Stomach smooth muscle (tissue), 2 donors: ENCODE measurements at regions not wholly inside any gene's neighbourhood (a gene's known extent, or its start where the extent isn't known, plus 50 kb on each side); places are given as distances from the start of the nearest gene placed in this dataset.
A peak's percentile ranks its signal among the peaks of the same experiment; 100 is the strongest.

ENCODE experiments used
- H3K27ac ChIP-seq: one replicate; pipeline ENCODE4 v1.7.0; 2013; ENCODE audit warnings: mild to moderate bottlenecking, low read length, inconsistent platforms
- H3K27me3 ChIP-seq, 2 donors: one replicate each; pipeline ENCODE4 v1.7.0; 2013; ENCODE audit warnings: low read length in 2 of 2; ENCODE audit not compliant: insufficient read depth in 2 of 2, control insufficient read depth in 1 of 2
- H3K36me3 ChIP-seq, 2 donors: one replicate each; pipeline ENCODE4 v1.7.0; 2013; ENCODE audit warnings: low read length in 2 of 2; ENCODE audit not compliant: control insufficient read depth in 2 of 2, insufficient read depth in 2 of 2
- H3K4me1 ChIP-seq: one replicate; pipeline ENCODE4 v1.7.0; 2013; ENCODE audit warnings: low read length; ENCODE audit not compliant: control insufficient read depth, insufficient read depth
- H3K4me3 ChIP-seq, 2 donors: one replicate each; pipeline ENCODE4 v1.7.0; 2013; ENCODE audit warnings: low read length in 2 of 2
- H3K9ac ChIP-seq, 2 donors: one replicate each; pipeline ENCODE4 v1.7.0; 2013; ENCODE audit warnings: low read length in 2 of 2, mild to moderate bottlenecking in 1 of 2
- H3K9me3 ChIP-seq, 2 donors: one replicate each; pipeline ENCODE4 v1.7.0; 2013; ENCODE audit warnings: low read length in 2 of 2; ENCODE audit not compliant: control insufficient read depth in 2 of 2
- donor health status: healthy.
- donor health status: Pancreatic carcinoma.

- no peaks in the 10 kb centered on the region for H3K9me3 ChIP-seq
- peaks cover 0 to 3% of the 10 kb centered on the region in 2 donors for H3K27me3 ChIP-seq
- H3K27ac ChIP-seq = no peak overlapping the region
- H3K4me1 ChIP-seq = peaks cover 22% of the 10 kb centered on the region
- H3K9ac ChIP-seq = peak overlapping the region in 1 of 2 donors; percentile 59
- no peaks in the 10 kb centered on the region for H3K36me3 ChIP-seq
- peak overlapping the region; percentile 76 to 77 for H3K4me3 ChIP-seq
Observed at GRCh38 chr12:94873734-94874517, 129.6 kb downstream of the NDUFA12 start.

DNA sequence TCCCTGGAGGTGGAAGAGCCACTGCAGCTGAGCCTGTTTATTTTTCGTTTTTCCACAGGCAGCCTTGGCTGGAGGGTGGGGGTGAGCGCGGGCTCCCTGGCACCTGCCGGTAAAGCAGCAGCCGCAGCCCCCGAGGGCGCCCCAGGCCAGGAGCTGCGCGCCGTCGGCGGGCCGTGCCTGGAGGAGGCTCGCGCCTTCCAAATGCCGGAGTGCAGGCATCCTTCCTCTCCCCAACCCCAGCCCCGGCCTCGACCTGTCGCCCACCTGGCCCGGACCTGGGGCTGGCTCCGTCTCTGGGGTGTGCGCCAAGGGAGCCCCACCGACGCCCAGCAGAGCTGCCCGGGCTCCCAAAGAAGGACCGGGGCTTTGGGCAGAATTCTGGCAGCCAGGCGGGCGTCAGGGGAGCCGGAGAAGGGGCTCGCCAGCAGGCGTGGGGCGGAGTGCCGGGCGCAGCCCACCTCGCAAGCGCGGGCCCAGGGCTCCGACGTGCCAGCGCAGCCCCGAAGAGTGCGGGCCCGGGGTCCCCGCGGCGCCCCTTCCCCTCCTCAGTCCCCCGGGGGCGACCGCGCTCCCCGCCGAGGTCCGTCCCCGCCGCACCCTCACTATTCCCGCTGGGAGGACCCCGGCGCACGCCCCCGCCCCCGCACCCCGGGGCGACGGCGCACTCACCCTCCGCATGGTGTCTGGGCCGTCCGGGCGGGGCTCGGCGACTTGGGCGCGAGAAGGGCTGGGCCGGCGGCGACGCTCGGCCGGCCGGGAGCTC is 130.3 kb downstream of the NDUFA12 start:
- H3K27me3 ChIP-seq = peaks cover 0 to 3% of the 10 kb centered on the region in 2 donors
- H3K36me3 ChIP-seq = no peaks in the 10 kb centered on the region
- no peaks in the 10 kb centered on the region for H3K9me3 ChIP-seq
- H3K27ac ChIP-seq = no peak overlapping the region
- H3K9ac ChIP-seq = no peak overlapping the region
- H3K4me1 ChIP-seq = peaks cover 22% of the 10 kb centered on the region
- H3K4me3 ChIP-seq = peak overlapping the region; percentile 17 to 76

- Histone ChIP-seq H3K27me3 (peaks cover 0 to 3% of the 10 kb centered on the region in 2 donors), H3K9me3 (no peaks in the 10 kb centered on the region)
Observed at GRCh38 chr12:94872671-94872970, 130.9 kb downstream of the NDUFA12 start.

DNA sequence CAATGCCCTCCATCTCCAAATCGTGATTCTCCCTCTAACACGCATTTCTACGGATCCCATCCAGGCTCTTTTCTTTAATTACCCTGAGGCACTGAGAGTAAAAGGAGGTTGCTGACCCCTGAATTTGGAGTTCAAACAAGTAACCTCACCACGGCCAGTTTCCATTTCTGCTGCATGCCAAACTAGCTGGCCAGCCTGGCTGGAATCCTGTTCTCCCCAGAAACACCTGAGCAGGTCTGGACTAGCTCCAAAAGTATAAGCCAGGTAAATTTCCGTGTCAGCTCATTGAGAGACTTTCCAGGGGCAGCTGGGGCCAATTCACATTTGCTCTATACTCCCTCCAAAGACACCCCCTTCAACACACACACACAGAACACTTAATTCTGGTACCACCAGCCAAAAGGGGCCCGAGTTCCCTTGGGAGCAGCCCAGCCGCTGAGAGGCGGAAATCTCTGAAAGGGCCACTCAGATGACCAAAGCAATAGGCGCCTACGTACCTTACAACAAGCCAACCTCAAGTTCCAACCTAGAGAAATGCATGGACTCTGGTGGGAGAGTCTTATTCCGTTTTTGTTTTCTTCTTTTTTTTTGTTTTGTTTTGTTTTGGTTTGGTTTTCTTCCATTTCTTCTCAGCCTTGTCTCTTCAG is 131.4 kb downstream of the NDUFA12 start:
- H3K4me3 ChIP-seq = peak overlapping the region in 1 of 2 donors; percentile 76
- H3K9ac ChIP-seq = no peak overlapping the region
- no peak overlapping the region for H3K27ac ChIP-seq
- peaks cover 22% of the 10 kb centered on the region for H3K4me1 ChIP-seq
- H3K36me3 ChIP-seq = no peaks in the 10 kb centered on the region
- no peaks in the 10 kb centered on the region for H3K9me3 ChIP-seq
- H3K27me3 ChIP-seq = peaks cover 0 to 3% of the 10 kb centered on the region in 2 donors

More at GRCh38 chr12:94872671-94872970, 130.9 kb downstream of the NDUFA12 start:
- H3K36me3 ChIP-seq = no peaks in the 10 kb centered on the region
- no peak overlapping the region for H3K27ac ChIP-seq
- H3K9ac ChIP-seq = no peak overlapping the region
- peak overlapping the region; percentile 17 to 76 for H3K4me3 ChIP-seq
- peaks cover 22% of the 10 kb centered on the region for H3K4me1 ChIP-seq

GRCh38 chr12:94870511-94870910 is 133.0 kb downstream of the NDUFA12 start:
- H3K27me3 ChIP-seq = peaks cover 0 to 3% of the 10 kb centered on the region in 2 donors
- peaks cover 27% of the 10 kb centered on the region for H3K4me1 ChIP-seq
- no peak overlapping the region for H3K9ac ChIP-seq
- no peak overlapping the region for H3K27ac ChIP-seq
- no peaks in the 10 kb centered on the region for H3K36me3 ChIP-seq
- no peaks in the 10 kb centered on the region for H3K9me3 ChIP-seq
- no peak overlapping the region for H3K4me3 ChIP-seq

DNA sequence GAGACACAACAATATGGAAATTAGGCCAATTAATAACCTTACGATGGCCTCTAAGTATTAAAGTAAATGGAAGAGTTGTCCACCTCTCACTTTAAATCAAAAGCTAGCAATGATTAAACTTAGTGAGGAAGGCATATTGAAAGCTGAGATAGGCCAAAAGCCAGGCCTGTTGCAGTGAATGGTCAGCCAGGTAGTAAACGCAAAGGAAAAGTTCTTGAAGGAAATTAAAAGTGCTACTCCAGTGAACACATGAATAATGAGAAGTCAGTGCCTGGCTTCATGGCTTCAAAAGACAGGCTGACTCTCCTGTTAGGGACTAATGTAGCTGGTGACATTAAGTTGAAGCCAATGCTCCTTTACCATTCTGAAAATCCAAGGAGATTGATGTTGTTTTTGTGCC is 135.3 kb downstream of the NDUFA12 start:
- Histone ChIP-seq H3K27ac (no peak overlapping the region), H3K9ac (no peak overlapping the region), H3K9me3 (no peaks in the 10 kb centered on the region), H3K36me3 (no peaks in the 10 kb centered on the region), H3K4me1 (peaks cover 14% of the 10 kb centered on the region), H3K4me3 (no peak overlapping the region), H3K27me3 (no peaks in the 10 kb centered on the region)

GRCh38 chr12:94867066-94867855 is 136.2 kb downstream of the NDUFA12 start:
- Histone ChIP-seq H3K27me3 (no peaks in the 10 kb centered on the region), H3K36me3 (no peaks in the 10 kb centered on the region), H3K4me1 (peaks cover 7% of the 10 kb centered on the region), H3K9me3 (no peaks in the 10 kb centered on the region), H3K4me3 (no peak overlapping the region), H3K9ac (no peak overlapping the region), H3K27ac (no peak overlapping the region)

- Histone ChIP-seq H3K4me1 (peaks cover 7% of the 10 kb centered on the region), H3K4me3 (no peak overlapping the region), H3K36me3 (no peaks in the 10 kb centered on the region), H3K9ac (no peak overlapping the region), H3K27me3 (no peaks in the 10 kb centered on the region), H3K27ac (no peak overlapping the region), H3K9me3 (no peaks in the 10 kb centered on the region)
Observed at GRCh38 chr12:94864987-94865386, 138.5 kb downstream of the NDUFA12 start.

- Histone ChIP-seq H3K36me3 (no peaks in the 10 kb centered on the region), H3K27me3 (no peaks in the 10 kb centered on the region), H3K27ac (no peak overlapping the region), H3K9ac (no peak overlapping the region), H3K9me3 (no peaks in the 10 kb centered on the region), H3K4me1 (peaks cover 7% of the 10 kb centered on the region), H3K4me3 (no peak overlapping the region)
Observed at GRCh38 chr12:94863321-94864035, 140.0 kb downstream of the NDUFA12 start.

GRCh38 chr12:94862421-94862820 is 141.1 kb downstream of the NDUFA12 start:
- no peak overlapping the region for H3K27ac ChIP-seq

More at GRCh38 chr12:94862421-94862820, 141.1 kb downstream of the NDUFA12 start:
- Histone ChIP-seq H3K9ac (no peak overlapping the region), H3K9me3 (no peaks in the 10 kb centered on the region), H3K4me3 (no peak overlapping the region), H3K4me1 (peaks cover 7% of the 10 kb centered on the region), H3K36me3 (no peaks in the 10 kb centered on the region), H3K27me3 (no peaks in the 10 kb centered on the region)
